ENCODE measurements at regions not wholly inside any gene's neighbourhood (a gene's known extent, or its start where the extent isn't known, plus 50 kb on each side); places are given as distances from the start of the nearest gene placed in this dataset.

GRCh38 chr5:148012801-148013200 lies 51.0 kb upstream of the SPINK5 start:
- no peak for DNase-seq

- DNase-seq, result peak; percentile 63 to 80 (median 72)
Measured at GRCh38 chr5:148011398-148012137, 52.2 kb upstream of the SPINK5 start.

- DNase-seq, result peak in 2 of 4 experiments; percentile 4 to 16
Measured at GRCh38 chr5:148005788-148006520, 57.8 kb upstream of the SPINK5 start.

- DNase-seq, result no peak
Measured at GRCh38 chr5:148003226-148003625, 60.6 kb upstream of the SPINK5 start.

- no peak for DNase-seq
Measured at GRCh38 chr5:148002451-148002850, 61.3 kb upstream of the SPINK5 start.

DNA sequence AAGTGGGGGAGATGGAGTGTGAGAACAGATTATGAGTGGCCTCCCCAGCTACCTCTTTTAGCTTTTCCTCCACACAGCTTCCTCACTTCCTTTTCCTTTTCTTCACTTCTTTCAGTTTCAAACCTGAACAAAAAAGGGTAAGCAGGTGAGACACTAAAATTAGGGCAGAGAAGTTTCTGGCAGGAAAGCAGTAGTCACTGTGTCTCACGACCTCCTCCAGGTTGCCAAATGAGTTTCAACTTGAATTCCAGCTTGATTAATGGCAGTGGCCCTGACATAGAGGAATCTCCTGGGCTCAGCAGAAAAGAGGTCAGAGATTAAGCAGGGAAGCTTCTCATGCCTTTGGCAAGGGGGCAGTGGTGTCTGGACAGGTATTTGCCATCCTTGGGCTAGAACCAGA lies 63.7 kb upstream of the SPINK5 start:
- DNase-seq, result no peak

- DNase-seq, result no peak
Measured at GRCh38 chr5:147998704-147999103, 65.1 kb upstream of the SPINK5 start.

DNA sequence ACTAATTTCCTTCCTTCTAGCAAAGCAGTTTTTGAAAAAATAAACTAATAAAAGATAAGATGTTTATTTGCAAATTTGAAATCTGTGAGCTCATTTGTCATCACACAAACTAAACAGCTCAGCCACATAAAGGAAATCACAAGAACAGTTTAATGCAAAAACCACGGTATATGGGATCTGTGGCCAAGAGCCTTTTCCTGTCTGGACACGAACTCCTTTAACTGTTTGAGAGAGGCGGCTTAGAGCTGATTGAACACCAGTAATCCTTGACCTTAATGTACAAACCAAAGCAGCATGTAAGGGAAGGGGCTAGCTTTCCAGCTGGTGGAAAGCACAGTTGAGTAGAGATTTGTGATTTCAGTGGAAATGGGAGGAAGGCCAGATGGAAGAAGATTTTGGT lies 66.3 kb upstream of the SPINK5 start:
- DNase-seq, result no peak

DNA sequence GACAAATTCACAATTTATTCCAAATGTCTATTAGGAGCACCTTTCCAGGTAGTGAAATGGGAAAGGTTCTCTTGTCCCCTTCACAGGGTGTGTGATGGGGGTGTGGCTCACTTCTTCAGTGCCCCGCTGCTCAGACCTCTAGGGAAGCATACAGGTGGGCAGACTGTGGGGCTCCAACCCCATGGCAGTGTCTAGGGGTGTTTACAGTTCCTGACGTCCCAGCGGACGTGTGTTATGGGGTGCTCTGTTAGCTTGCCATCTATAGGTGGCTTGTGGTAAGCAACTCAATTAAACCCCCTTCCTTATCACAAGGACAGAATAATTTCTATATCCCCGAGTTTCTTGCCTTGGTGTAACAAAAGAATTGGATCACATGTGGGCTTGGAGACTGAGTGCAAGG lies 67.4 kb upstream of the SPINK5 start:
- DNase-seq, result no peak

GRCh38 chr5:147995846-147996245 lies 67.9 kb upstream of the SPINK5 start:
- no peak for DNase-seq

DNA sequence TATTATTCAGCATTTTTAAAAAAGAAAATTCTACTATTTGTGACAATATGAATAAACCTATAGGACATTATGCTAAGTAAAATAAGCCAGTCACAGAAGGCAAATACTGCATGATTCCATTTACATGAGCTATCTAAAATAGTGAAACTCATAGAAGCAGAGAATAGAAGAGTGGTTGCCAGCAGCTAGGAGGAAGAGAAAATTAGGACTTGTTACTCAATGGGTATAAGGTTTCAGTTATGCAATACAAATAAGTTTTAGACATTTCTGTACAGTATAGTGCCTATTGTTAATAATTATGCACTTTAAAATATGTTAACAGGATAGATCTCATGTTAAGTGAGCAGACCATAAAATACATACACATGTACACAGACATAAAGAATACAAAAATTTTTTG lies 73.8 kb upstream of the SPINK5 start:
- no peak for DNase-seq

- DNase-seq, result no peak
Measured at GRCh38 chr5:147989239-147989638, 74.5 kb upstream of the SPINK5 start.

DNA sequence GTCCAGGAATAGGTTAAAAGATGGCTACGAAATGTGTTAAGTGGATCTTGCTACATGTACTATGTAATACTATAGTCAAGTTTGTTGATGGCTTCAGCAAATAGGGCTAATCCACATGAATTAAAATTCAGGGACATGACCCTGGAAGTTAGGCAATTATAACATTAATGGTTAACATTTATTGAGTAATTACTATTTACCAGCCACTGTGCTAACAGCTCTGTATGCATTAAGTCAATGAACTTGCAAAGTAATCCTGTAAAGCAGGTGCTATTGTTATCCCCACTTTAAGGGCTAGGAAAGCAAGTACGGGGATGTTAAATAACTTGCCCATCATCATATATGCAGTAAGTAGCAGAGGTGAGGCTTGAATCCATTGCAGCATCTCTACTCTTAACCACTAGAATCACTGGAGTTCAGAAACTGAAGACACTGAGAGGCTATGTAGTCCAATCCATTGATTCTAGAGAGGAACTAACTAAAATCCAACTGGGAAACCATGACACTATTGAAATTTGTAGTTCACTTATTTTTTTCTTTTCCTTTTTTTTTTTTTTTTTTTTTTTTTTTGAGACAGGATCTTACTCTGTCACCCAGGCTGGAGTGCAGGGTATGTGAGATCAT lies 77.5 kb upstream of the SPINK5 start:
- DNase-seq, result no peak

GRCh38 chr5:147985608-147986007 lies 78.2 kb upstream of the SPINK5 start:
- DNase-seq, result no peak

GRCh38 chr5:147983742-147984141 lies 77.4 kb upstream of the C5orf46 start:
- DNase-seq, result no peak

DNA sequence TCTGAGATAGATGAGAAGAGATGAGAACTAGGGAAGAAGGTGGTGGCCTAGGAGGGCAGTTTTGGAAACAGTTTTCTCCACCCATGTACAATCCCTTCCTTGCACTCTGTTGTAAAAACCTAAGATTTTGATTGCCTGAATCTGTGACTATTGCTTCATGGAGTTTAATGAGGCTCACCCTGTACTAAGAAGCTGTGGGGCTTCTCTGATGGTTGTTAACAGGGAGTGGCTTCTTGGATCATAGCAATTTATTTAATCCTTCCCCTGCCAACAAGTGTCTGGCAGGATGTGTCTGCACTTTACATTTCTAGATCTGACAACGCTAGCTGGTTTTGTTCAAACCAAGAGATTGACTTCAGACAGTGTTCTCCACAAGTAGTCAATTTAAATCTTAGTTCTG lies 74.7 kb upstream of the C5orf46 start:
- no peak for DNase-seq

- no peak for DNase-seq
Measured at GRCh38 chr5:147979761-147980160, 73.4 kb upstream of the C5orf46 start.

DNA sequence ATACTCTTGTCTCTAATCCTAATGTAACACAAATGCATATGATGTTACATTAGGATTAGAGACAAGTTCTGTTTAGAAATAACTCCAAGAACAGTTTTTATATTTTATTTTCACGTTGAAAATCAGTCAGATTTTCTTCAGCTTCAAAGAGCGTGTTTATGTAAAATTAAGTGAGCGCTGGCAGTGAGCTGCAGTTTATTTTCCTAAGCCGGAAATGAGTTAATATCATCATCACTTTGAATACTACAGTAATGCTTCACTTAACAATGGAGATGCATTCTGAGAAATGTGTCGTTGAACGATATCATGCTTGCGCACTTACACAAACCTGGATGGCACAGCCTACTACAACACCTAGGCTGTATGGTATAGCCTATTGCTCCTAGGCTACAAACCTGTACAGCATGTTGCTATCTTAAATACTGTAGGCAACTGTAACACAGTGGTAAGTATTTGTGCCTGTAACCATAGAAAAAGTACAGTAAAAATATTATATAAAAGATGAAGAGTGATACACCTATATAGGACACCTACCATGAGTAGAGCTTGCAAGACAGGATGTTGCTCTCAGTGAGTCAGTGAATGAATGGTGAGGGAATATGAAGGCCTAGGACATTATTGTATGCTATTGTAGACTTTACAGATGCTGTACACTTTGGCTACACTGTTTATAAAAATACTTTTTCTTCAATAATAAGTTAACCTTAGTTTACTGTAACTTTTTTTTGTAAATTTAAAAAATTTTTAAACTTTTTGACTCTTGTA lies 65.9 kb upstream of the C5orf46 start:
- DNase-seq, result no peak

GRCh38 chr5:147971472-147971871 lies 65.1 kb upstream of the C5orf46 start:
- DNase-seq, result no peak

GRCh38 chr5:147968855-147969254 lies 62.5 kb upstream of the C5orf46 start:
- DNase-seq, result no peak

GRCh38 chr5:147966829-147967228 lies 60.5 kb upstream of the C5orf46 start:
- no peak for DNase-seq

DNA sequence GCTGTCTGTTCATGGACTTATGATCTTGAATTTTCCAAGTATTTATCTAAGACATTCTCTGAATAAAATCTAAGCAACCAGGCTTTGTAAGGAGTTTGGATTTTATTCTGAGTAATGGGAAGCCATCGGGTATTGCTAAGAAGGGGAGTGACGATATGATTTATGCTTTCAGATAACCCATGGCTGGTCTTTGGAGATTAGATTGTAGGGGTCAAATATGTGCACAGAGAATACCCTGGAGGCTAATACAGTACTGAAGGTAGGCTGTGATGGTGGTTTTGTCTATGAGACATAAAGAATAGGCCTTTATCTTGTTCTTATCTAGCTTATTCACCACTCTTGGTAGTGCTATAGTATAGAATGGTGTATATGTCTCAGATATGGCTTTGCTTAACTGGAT lies 60.0 kb upstream of the C5orf46 start:
- no peak for DNase-seq

GRCh38 chr5:147965715-147966114 lies 59.4 kb upstream of the C5orf46 start:
- DNase-seq, result peak in 2 of 4 experiments; percentile 7 to 16
